ENCODE measurements at regions not wholly inside any gene's neighbourhood (a gene's known extent, or its start where the extent isn't known, plus 50 kb on each side); places are given as distances from the start of the nearest gene placed in this dataset.
A peak's percentile ranks its signal among the peaks of the same experiment; 100 is the strongest.

GRCh38 chr3:73883497-73883896 lies 258.8 kb upstream of the PDZRN3 start:
- H3K4me3 ChIP-seq (ENCODE audit: low read length), result no peak overlapping the region
- TF ChIP-seq CTCF (conservative IDR thresholded peaks at IDR 0.05; ENCODE audit: low read length), result no peak
- no peak for DNase-seq (ENCODE audit: low read depth)

GRCh38 chr3:73874606-73875369 lies 250.0 kb upstream of the PDZRN3 start:
- no peak for TF ChIP-seq CTCF (conservative IDR thresholded peaks at IDR 0.05; ENCODE audit: low read length)
- no peak overlapping the region for H3K4me3 ChIP-seq (ENCODE audit: low read length)
- DNase-seq (ENCODE audit: low read depth), result no peak

GRCh38 chr3:73874161-73874560 lies 249.4 kb upstream of the PDZRN3 start:
- H3K4me3 ChIP-seq (ENCODE audit: low read length), result no peak overlapping the region
- TF ChIP-seq CTCF (conservative IDR thresholded peaks at IDR 0.05; ENCODE audit: low read length), result no peak
- DNase-seq (ENCODE audit: low read depth), result no peak

DNA sequence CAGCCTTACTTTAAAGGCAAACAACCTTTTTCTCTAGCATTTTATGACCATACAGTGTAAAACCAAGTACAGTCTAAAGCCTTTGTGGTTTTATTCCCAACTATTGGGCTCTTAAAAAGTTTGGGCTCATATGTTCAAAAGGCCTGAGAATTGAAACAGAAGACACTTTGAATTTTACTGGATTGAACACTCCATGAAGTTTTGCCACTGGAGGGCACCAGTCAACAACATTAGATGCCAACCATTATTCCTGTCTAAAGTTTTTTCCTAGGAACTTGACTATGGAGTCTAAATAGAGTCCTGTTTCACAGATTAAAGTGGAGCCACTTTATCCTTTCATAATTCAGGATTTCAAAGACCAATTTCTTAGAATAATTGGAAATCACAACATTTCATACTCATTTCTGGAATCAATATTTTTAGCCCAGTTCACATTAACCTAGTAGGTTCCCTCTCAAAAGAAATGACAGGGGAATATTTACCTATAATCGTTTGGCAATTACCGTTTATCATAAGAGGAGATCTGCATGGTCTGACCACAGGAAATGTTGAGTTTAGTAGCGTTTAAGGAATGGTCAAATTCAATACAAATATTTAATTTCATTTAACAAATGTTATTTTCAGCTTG lies 244.1 kb upstream of the PDZRN3 start:
- H3K4me3 ChIP-seq (ENCODE audit: low read length), result no peak overlapping the region
- peak; percentile 40 for DNase-seq (ENCODE audit: low read depth)
- TF ChIP-seq CTCF (conservative IDR thresholded peaks at IDR 0.05; ENCODE audit: low read length), result peak; percentile 79

GRCh38 chr3:73867524-73867923 lies 242.8 kb upstream of the PDZRN3 start:
- TF ChIP-seq CTCF (conservative IDR thresholded peaks at IDR 0.05; ENCODE audit: low read length), result no peak
- no peak overlapping the region for H3K4me3 ChIP-seq (ENCODE audit: low read length)
- DNase-seq (ENCODE audit: low read depth), result no peak

- TF ChIP-seq CTCF (conservative IDR thresholded peaks at IDR 0.05; ENCODE audit: low read length), result no peak
- no peak for DNase-seq (ENCODE audit: low read depth)
- H3K4me3 ChIP-seq (ENCODE audit: low read length), result no peak overlapping the region
Observed at GRCh38 chr3:73866846-73867245, 242.1 kb upstream of the PDZRN3 start.

DNA sequence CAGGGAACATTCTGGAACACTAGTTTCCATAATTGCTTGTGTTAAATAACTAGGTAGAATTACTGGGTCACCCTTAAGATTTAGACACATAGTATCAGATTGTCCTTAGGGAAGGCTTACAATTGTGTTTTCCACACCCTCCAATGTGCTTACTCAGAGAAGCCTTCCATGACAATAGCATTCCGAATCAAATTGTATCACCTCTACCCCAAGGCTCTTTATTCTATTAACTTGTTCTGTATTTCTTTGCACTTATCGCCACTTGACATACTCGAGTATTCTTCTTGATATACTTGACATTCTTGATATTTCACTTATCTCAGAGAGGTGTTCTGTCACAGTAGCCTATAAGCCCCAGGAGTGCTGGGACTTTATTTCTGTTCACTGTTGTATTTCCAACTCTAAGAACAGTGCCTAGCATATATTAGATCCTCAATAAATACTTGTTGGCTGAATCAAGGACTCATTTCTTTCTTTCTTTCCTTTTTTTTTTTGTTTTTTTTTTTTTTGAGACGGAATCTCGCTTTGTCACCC lies 238.9 kb upstream of the PDZRN3 start:
- TF ChIP-seq CTCF (conservative IDR thresholded peaks at IDR 0.05; ENCODE audit: low read length), result no peak
- H3K4me3 ChIP-seq (ENCODE audit: low read length), result no peak overlapping the region
- DNase-seq (ENCODE audit: low read depth), result no peak
